Right lobe of liver (tissue), 6 donors: ENCODE measurements at regions not wholly inside any gene's neighbourhood (a gene's known extent, or its start where the extent isn't known, plus 50 kb on each side); places are given as distances from the start of the nearest gene placed in this dataset.

Source experiments
- ATAC-seq, 4 donors: fragments of 200-7000 bp; cut with Tn5 transposase; one replicate each; pipeline ENCODE4 v1.9.1; 2020; ENCODE audit warnings: mild to moderate bottlenecking in 4 of 4, moderate library complexity in 4 of 4
- DNase-seq, 3 donors: peaks; one replicate each; pipeline ENCODE4 v3.0.0-alpha.2; 2020
- H3K27ac ChIP-seq, 3 donors: fragments of 200-600 bp; one replicate each; pipeline ENCODE4 v1.8.0; 2022
- H3K27me3 ChIP-seq, 2 donors: fragments of 200-600 bp; one replicate each; pipeline ENCODE4 v1.8.0; 2022
- H3K36me3 ChIP-seq, 4 donors: fragments of 200-600 bp; sonication (generic) in 1 of 4; one replicate each; pipeline versions ENCODE4 v1.5.1 to v1.8.0; 2017 to 2022; ENCODE audit warnings: control low read depth in 1 of 4
- H3K4me1 ChIP-seq, 4 donors: fragments of 200-600 bp; sonication (generic) in 1 of 4; one replicate each; pipeline versions ENCODE4 v1.5.1 to v1.8.0; 2017 to 2022; ENCODE audit warnings: control low read depth in 1 of 4
- H3K4me3 ChIP-seq, 3 donors: fragments of 200-600 bp; one replicate each; pipeline ENCODE4 v1.8.0; 2022
- H3K9me3 ChIP-seq, 4 donors: fragments of 200-600 bp; sonication (generic) in 1 of 4; one replicate each; pipeline versions ENCODE4 v1.5.1 to v1.8.0; 2017 to 2022; ENCODE audit warnings: control low read depth in 1 of 4
- POLR2A ChIP-seq: fragments of 450-650 bp; IDR thresholded peaks from one replicate; pipeline ENCODE4 v1.6.1; 2017; ENCODE audit warnings: antibody characterized with exemption, mild to moderate bottlenecking
- WGBS: methylation state at CpG from one replicate; pipeline ENCODE4 v1.1.6; 2018; ENCODE audit warnings: low coverage, low lambda C conversion rate; ENCODE audit not compliant: insufficient coverage; ENCODE audit errors: missing lambda C conversion rate; 5-methylcytosine and 5-hydroxymethylcytosine counted together
- intact Hi-C, 2 donors: fragments of 100-400 bp; cut with DNase I; formaldehyde crosslinking; loops; one replicate each; pipeline versions ENCODE4 v1.11.2 to v1.14.1; 2022
- TF ChIP-seq, protein P1 (sequence below), 4 donors: fragments of 200-600 bp in 3 of 4; fragments of 450-650 bp in 1 of 4; IDR thresholded peaks; one replicate each; pipeline versions ENCODE4 v1.5.1 to v1.8.0; 2016 to 2022; ENCODE audit warnings: antibody characterized with exemption in 4 of 4, mild to moderate bottlenecking in 2 of 4
- donor health status: DM: no; HTN: yes; CAD: no.
- donor health status: DM: no; HTN: no; CAD: no.
- donor health status: DM: no; HTN: no; CAD: no.
- donor health status: DM: no; HTN: yes; CAD: no.
- donor health status: DM: no; HTN: yes; CAD: no.

- H3K4me1 ChIP-seq = no peaks in the 10 kb centered on the region
These were observed 145.2 kb upstream of the SYT13 start for GRCh38 chr11:45431046-45432018.

DNA sequence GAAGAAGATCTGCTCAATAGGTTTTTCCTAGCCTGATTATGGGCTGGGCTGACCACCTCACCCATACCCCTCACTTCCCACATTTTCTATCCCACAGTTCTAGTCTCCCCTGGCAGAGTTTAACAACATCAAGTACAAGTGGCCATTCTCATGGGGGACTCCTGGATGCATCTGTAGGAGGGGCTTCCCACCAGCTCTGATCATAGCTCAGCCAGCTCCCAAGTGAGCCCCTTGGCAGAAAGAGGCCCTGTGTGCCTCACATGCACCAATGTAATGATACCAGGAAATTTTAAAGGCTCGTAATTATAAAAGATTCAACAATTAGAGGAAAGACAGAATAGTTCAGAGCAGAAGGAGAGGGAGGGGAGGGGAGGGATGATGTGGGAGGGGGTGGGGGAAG lies 144.2 kb upstream of the SYT13 start:
- intact Hi-C loops = no loop called here
- no peaks in the 10 kb centered on the region for H3K27me3 ChIP-seq
- no peak overlapping the region for H3K4me3 ChIP-seq
- no peaks in the 10 kb centered on the region for H3K36me3 ChIP-seq
- no peak overlapping the region for H3K27ac ChIP-seq
- TF ChIP-seq, protein P1, sequence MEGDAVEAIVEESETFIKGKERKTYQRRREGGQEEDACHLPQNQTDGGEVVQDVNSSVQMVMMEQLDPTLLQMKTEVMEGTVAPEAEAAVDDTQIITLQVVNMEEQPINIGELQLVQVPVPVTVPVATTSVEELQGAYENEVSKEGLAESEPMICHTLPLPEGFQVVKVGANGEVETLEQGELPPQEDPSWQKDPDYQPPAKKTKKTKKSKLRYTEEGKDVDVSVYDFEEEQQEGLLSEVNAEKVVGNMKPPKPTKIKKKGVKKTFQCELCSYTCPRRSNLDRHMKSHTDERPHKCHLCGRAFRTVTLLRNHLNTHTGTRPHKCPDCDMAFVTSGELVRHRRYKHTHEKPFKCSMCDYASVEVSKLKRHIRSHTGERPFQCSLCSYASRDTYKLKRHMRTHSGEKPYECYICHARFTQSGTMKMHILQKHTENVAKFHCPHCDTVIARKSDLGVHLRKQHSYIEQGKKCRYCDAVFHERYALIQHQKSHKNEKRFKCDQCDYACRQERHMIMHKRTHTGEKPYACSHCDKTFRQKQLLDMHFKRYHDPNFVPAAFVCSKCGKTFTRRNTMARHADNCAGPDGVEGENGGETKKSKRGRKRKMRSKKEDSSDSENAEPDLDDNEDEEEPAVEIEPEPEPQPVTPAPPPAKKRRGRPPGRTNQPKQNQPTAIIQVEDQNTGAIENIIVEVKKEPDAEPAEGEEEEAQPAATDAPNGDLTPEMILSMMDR (IDR thresholded peaks at IDR 0.05) = no peak
- TF ChIP-seq POLR2A = no peak
- no peaks in the 10 kb centered on the region for H3K4me1 ChIP-seq
- ATAC-seq = no peak
- 30% methylated on average over 1 of the region's 1 CpG for WGBS
- no peaks in the 10 kb centered on the region for H3K9me3 ChIP-seq
- no peak for DNase-seq

More at GRCh38 chr11:45431046-45432018, 145.2 kb upstream of the SYT13 start:
- 76% methylated on average over 12 of the region's 13 CpGs for WGBS
- Histone ChIP-seq H3K27me3 (no peaks in the 10 kb centered on the region), H3K4me3 (no peak overlapping the region), H3K27ac (no peak overlapping the region), H3K9me3 (no peaks in the 10 kb centered on the region), H3K36me3 (no peaks in the 10 kb centered on the region)
- intact Hi-C loops = no loop called here
- no peak for DNase-seq
- ATAC-seq = no peak
- TF ChIP-seq, protein P1 (IDR thresholded peaks at IDR 0.05) = no peak
- TF ChIP-seq POLR2A = no peak

DNA sequence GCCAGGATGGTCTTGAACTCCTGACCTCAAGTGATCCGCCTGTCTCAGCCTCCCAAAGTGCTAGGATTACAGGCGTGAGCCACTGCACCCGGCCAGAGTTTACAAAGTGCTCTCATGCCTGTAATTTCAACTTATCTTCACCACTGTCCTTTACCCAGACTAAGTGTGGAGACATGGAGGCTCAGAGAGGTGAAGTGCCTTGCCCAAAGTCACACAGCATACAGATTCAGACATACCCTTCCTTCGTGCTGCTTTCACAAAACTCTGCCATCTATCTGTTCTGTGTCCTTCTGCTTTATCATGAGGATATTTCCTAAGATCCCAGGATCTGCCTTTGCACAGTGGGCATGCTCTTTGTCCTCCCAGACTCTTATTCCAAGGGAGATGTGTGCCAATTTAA lies 143.6 kb upstream of the SYT13 start:
- DNase-seq (no peak), ATAC-seq (no peak)
- intact Hi-C loops = no loop called here
- no peaks in the 10 kb centered on the region for H3K9me3 ChIP-seq
- H3K36me3 ChIP-seq = no peaks in the 10 kb centered on the region
- 54% methylated on average over 4 of the region's 4 CpGs for WGBS
- H3K4me3 ChIP-seq = no peak overlapping the region
- TF ChIP-seq POLR2A = no peak
- TF ChIP-seq, protein P1 (IDR thresholded peaks at IDR 0.05) = no peak
- H3K27ac ChIP-seq = no peak overlapping the region
- H3K27me3 ChIP-seq = no peaks in the 10 kb centered on the region
- no peaks in the 10 kb centered on the region for H3K4me1 ChIP-seq

GRCh38 chr11:45428541-45429230 lies 142.5 kb upstream of the SYT13 start:
- H3K27me3 ChIP-seq = no peaks in the 10 kb centered on the region
- no peak overlapping the region for H3K4me3 ChIP-seq
- no peaks in the 10 kb centered on the region for H3K36me3 ChIP-seq
- H3K4me1 ChIP-seq = no peaks in the 10 kb centered on the region
- no peak overlapping the region for H3K27ac ChIP-seq
- no peaks in the 10 kb centered on the region for H3K9me3 ChIP-seq
- TF ChIP-seq, protein P1 (IDR thresholded peaks at IDR 0.05) = no peak
- TF ChIP-seq POLR2A = no peak
- no peak for DNase-seq
- no peak for ATAC-seq
- 66% methylated on average over 7 of the region's 7 CpGs for WGBS
- intact Hi-C loops = no loop called here
